ENCODE measurements at regions not wholly inside any gene's neighbourhood (a gene's known extent, or its start where the extent isn't known, plus 50 kb on each side); places are given as distances from the start of the nearest gene placed in this dataset.
A peak's percentile ranks its signal among the peaks of the same experiment; 100 is the strongest.
"Not testable (repeated sequence)": the region's sequence is repeated elsewhere in the genome, so short reads cannot be mapped to it uniquely, and the experiment has no call there.

- DNase-seq (ENCODE audit: low read depth in 2 of 2): peak in 1 of 2 donors; percentile 29
These were observed 56.7 kb upstream of the GOLGA8R start for GRCh38 chr15:30470601-30471365.

- not testable (repeated sequence) for DNase-seq (ENCODE audit: low read depth in 2 of 2)
These were observed 57.3 kb upstream of the GOLGA8R start for GRCh38 chr15:30471366-30471749.

- not testable (repeated sequence) for DNase-seq (ENCODE audit: low read depth in 2 of 2)
These were observed 57.9 kb upstream of the GOLGA8R start for GRCh38 chr15:30471817-30472551.

GRCh38 chr15:30484887-30485286 is 67.0 kb upstream of the GOLGA8Q start:
- DNase-seq (ENCODE audit: low read depth in 2 of 2): not testable (repeated sequence)

GRCh38 chr15:30489237-30489636 is 62.6 kb upstream of the GOLGA8Q start:
- not testable (repeated sequence) for DNase-seq (ENCODE audit: low read depth in 2 of 2)

- not testable (repeated sequence) for DNase-seq (ENCODE audit: low read depth in 2 of 2)
These were observed 61.5 kb upstream of the GOLGA8Q start for GRCh38 chr15:30490334-30490733.

GRCh38 chr15:30493947-30494346 is 57.9 kb upstream of the GOLGA8Q start:
- DNase-seq (ENCODE audit: low read depth in 2 of 2): not testable (repeated sequence)

- DNase-seq (ENCODE audit: low read depth in 2 of 2): not testable (repeated sequence)
These were observed 54.6 kb upstream of the GOLGA8Q start for GRCh38 chr15:30497275-30497674.

- not testable (repeated sequence) for DNase-seq (ENCODE audit: low read depth in 2 of 2)
These were observed 52.6 kb upstream of the GOLGA8Q start for GRCh38 chr15:30499233-30499632.

- DNase-seq (ENCODE audit: low read depth in 2 of 2): not testable (repeated sequence)
These were observed 51.3 kb upstream of the GOLGA8Q start for GRCh38 chr15:30500511-30500910.
